ENCODE measurements at regions not wholly inside any gene's neighbourhood (a gene's known extent, or its start where the extent isn't known, plus 50 kb on each side); places are given as distances from the start of the nearest gene placed in this dataset.

DNA sequence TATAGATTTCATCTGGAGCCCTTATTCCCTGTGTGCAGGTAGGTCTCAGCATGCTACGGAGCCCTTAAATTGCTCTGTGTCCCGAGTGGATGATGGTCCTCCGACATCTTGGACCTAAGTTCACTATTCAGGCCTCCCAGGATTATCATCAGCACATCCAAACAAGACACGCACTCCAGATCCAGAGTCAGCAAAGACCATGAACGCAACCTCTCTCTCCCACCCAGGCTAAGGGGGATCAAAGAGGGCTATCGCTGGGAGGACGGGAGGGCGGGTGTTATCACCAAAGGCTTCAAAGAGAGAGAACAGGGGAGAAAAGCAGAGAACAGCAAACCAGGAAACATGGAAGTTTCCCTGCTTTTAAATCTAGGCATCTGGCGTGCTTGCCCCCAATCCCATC, 659.4 kb downstream of the TBC1D22A start:
- TF ChIP-seq, protein P1, sequence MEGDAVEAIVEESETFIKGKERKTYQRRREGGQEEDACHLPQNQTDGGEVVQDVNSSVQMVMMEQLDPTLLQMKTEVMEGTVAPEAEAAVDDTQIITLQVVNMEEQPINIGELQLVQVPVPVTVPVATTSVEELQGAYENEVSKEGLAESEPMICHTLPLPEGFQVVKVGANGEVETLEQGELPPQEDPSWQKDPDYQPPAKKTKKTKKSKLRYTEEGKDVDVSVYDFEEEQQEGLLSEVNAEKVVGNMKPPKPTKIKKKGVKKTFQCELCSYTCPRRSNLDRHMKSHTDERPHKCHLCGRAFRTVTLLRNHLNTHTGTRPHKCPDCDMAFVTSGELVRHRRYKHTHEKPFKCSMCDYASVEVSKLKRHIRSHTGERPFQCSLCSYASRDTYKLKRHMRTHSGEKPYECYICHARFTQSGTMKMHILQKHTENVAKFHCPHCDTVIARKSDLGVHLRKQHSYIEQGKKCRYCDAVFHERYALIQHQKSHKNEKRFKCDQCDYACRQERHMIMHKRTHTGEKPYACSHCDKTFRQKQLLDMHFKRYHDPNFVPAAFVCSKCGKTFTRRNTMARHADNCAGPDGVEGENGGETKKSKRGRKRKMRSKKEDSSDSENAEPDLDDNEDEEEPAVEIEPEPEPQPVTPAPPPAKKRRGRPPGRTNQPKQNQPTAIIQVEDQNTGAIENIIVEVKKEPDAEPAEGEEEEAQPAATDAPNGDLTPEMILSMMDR (IDR thresholded peaks at IDR 0.05): no peak
- TF ChIP-seq POLR2A (IDR thresholded peaks at IDR 0.05): no peak

Data from adrenal gland (tissue), 5 donors.